Neural progenitor cell (in vitro differentiated cells): ENCODE measurements at regions not wholly inside any gene's neighbourhood (a gene's known extent, or its start where the extent isn't known, plus 50 kb on each side); places are given as distances from the start of the nearest gene placed in this dataset.

Experiments used
- DNase-seq: peaks from one replicate; pipeline ENCODE4 v3.0.0-alpha.2; 2016; ENCODE audit warnings: low spot score
- H2AFZ ChIP-seq: fragments of 200-600 bp; sonication (generic); replicated peaks from 2 replicates; pipeline ENCODE4 v1.6.1; 2016; ENCODE audit warnings: antibody characterized with exemption
- H3F3A ChIP-seq: fragments of 200-600 bp; sonication (generic); 2 replicates; pipeline ENCODE4 v1.6.1; 2016; ENCODE audit warnings: antibody characterized with exemption, low read depth
- H3K27ac ChIP-seq: fragments of 200-600 bp; sonication (generic); 2 replicates; pipeline ENCODE4 v1.5.1; 2016; ENCODE audit warnings: mild to moderate bottlenecking
- H3K27me3 ChIP-seq: fragments of 200-600 bp; sonication (generic); 2 replicates; pipeline ENCODE4 v1.6.1; 2016; ENCODE audit warnings: mild to moderate bottlenecking, moderate library complexity
- H3K36me3 ChIP-seq: fragments of 200-600 bp; sonication (generic); 2 replicates; pipeline ENCODE4 v1.5.1; 2016
- H3K4me1 ChIP-seq: fragments of 200-600 bp; sonication (generic); 2 replicates; pipeline ENCODE4 v1.6.1; 2016; ENCODE audit warnings: mixed run types
- H3K4me2 ChIP-seq: fragments of 200-600 bp; sonication (generic); 2 replicates; pipeline ENCODE4 v1.6.1; 2016
- H3K4me3 ChIP-seq: fragments of 200-600 bp; sonication (generic); 2 replicates; pipeline ENCODE4 v1.5.1; 2016
- H3K79me2 ChIP-seq: fragments of 200-600 bp; sonication (generic); 2 replicates; pipeline ENCODE4 v1.6.1; 2016; ENCODE audit warnings: low read depth
- H3K9ac ChIP-seq: fragments of 200-600 bp; sonication (generic); 2 replicates; pipeline ENCODE4 v1.6.1; 2016
- H3K9me3 ChIP-seq: fragments of 200-600 bp; sonication (generic); 2 replicates; pipeline ENCODE4 v1.5.1; 2016; ENCODE audit warnings: low read depth
- H4K20me1 ChIP-seq: fragments of 200-600 bp; sonication (generic); 2 replicates; pipeline ENCODE4 v1.6.1; 2016; ENCODE audit warnings: low read depth
- H3K27ac Mint-ChIP-seq: 3 replicates; pipeline ENCODE4 v1.8.0; 2021; ENCODE audit warnings: mixed read lengths
- H3K27me3 Mint-ChIP-seq: 2 replicates; pipeline ENCODE4 v1.8.0; 2022; ENCODE audit warnings: low read depth, mild to moderate bottlenecking, inconsistent platforms, moderate library complexity, mixed read lengths; ENCODE audit not compliant: insufficient read depth
- H3K36me3 Mint-ChIP-seq: 3 replicates; pipeline ENCODE4 v1.8.0; 2021; ENCODE audit warnings: mixed read lengths
- H3K4me1 Mint-ChIP-seq: 3 replicates; pipeline ENCODE4 v1.8.0; 2021; ENCODE audit warnings: mixed read lengths
- H3K4me3 Mint-ChIP-seq: 3 replicates; pipeline ENCODE4 v1.8.0; 2021; ENCODE audit warnings: mild to moderate bottlenecking, moderate library complexity, mixed read lengths
- H3K9me3 Mint-ChIP-seq: 3 replicates; pipeline ENCODE4 v1.8.0; 2020; ENCODE audit warnings: mixed read lengths
- EZH2 ChIP-seq: fragments of 200-600 bp; sonication (generic); IDR thresholded peaks from 2 replicates; pipeline ENCODE4 v1.6.1; 2017; ENCODE audit warnings: antibody characterized with exemption, mild to moderate bottlenecking, moderate library complexity
- EZH2phosphoT487 ChIP-seq: fragments of 200-600 bp; sonication (generic); IDR thresholded peaks from 2 replicates; pipeline ENCODE4 v1.6.1; 2017; ENCODE audit warnings: antibody characterized with exemption
- TF ChIP-seq, protein P1 (sequence below): fragments of 200-600 bp; sonication (generic); IDR thresholded peaks from 2 replicates; pipeline ENCODE4 v1.5.1; 2017; ENCODE audit warnings: antibody characterized with exemption, mild to moderate bottlenecking

DNA sequence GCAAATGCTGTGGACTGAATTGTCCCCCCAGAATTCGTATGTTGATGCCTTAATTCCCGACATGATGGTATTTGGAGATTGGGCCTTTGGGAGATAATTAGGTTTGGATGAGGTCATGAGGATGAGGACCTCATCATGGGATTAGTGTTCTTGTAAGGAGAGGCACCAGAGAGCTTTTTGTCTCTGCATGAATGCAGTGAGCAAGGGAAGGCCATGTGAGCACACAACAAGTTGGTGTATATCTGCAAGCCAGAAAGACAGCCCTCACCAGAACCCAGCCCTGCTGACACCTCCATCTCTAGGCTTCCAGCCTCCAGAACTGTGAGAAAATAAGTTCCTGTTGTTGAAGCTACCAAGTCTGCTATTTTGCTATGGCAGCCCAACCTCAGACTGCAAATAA lies 51.9 kb upstream of the SMCO2 start:
- no peak for TF ChIP-seq EZH2phosphoT487
- TF ChIP-seq EZH2: no peak
- TF ChIP-seq, protein P1, sequence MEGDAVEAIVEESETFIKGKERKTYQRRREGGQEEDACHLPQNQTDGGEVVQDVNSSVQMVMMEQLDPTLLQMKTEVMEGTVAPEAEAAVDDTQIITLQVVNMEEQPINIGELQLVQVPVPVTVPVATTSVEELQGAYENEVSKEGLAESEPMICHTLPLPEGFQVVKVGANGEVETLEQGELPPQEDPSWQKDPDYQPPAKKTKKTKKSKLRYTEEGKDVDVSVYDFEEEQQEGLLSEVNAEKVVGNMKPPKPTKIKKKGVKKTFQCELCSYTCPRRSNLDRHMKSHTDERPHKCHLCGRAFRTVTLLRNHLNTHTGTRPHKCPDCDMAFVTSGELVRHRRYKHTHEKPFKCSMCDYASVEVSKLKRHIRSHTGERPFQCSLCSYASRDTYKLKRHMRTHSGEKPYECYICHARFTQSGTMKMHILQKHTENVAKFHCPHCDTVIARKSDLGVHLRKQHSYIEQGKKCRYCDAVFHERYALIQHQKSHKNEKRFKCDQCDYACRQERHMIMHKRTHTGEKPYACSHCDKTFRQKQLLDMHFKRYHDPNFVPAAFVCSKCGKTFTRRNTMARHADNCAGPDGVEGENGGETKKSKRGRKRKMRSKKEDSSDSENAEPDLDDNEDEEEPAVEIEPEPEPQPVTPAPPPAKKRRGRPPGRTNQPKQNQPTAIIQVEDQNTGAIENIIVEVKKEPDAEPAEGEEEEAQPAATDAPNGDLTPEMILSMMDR: no peak
- no peak overlapping the region for H2AFZ ChIP-seq
- H3K36me3 ChIP-seq: peaks cover 7% of the 10 kb centered on the region
- H3K27ac ChIP-seq: no peak overlapping the region
- no peaks in the 10 kb centered on the region for H4K20me1 ChIP-seq
- no peaks in the 10 kb centered on the region for H3K4me1 Mint-ChIP-seq
- H3K27me3 Mint-ChIP-seq: no peaks in the 10 kb centered on the region
- no peaks in the 10 kb centered on the region for H3F3A ChIP-seq
- no peak overlapping the region for H3K4me3 Mint-ChIP-seq
- H3K79me2 ChIP-seq: no peaks in the 10 kb centered on the region
- H3K36me3 Mint-ChIP-seq: no peaks in the 10 kb centered on the region
- no peak overlapping the region for H3K9ac ChIP-seq
- H3K4me2 ChIP-seq: no peak overlapping the region
- H3K4me3 ChIP-seq: no peak overlapping the region
- H3K27me3 ChIP-seq: no peaks in the 10 kb centered on the region
- no peak for DNase-seq
- no peaks in the 10 kb centered on the region for H3K4me1 ChIP-seq
- H3K9me3 ChIP-seq: no peaks in the 10 kb centered on the region
- no peak overlapping the region for H3K27ac Mint-ChIP-seq
- no peaks in the 10 kb centered on the region for H3K9me3 Mint-ChIP-seq

DNA sequence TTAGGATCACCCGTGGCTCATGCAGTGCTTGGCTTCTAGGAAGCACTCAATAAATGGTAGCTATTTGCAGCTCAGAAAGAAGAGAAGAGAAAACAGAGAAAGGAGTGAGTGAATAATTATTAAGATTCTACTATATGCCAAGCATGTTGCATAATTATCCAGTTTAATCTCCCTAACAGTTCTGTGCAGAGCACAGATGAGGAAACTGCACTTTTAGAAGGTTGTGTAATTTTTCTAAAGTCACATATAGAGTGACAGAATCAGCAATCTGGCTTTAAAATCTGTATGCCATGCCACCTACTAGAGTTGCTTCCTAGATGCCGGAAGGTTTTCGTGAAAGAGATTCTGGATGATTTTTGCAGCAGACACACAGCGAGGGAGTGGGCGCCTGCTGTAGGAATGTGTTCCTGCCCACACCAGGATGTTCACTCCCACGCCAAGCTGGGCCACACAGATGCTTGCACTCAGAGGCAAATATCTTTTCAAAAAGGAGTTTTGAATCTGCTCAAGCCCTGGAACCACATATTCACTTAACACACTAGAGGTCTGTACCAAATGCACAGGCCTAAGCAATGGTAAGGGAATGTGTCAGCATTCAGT lies 50.2 kb upstream of the SMCO2 start:
- H3K27ac ChIP-seq: no peak overlapping the region
- no peak overlapping the region for H3K27ac Mint-ChIP-seq
- H3K4me1 Mint-ChIP-seq: no peaks in the 10 kb centered on the region
- no peak overlapping the region for H3K9ac ChIP-seq
- no peak for TF ChIP-seq EZH2
- TF ChIP-seq, protein P1: no peak
- no peak for TF ChIP-seq EZH2phosphoT487
- H3K4me3 ChIP-seq: no peak overlapping the region
- no peaks in the 10 kb centered on the region for H3K36me3 ChIP-seq
- no peak overlapping the region for H3K4me2 ChIP-seq
- DNase-seq: no peak
- H3K27me3 ChIP-seq: no peaks in the 10 kb centered on the region
- H2AFZ ChIP-seq: no peak overlapping the region
- no peaks in the 10 kb centered on the region for H3K79me2 ChIP-seq
- no peaks in the 10 kb centered on the region for H3K27me3 Mint-ChIP-seq
- H3K4me3 Mint-ChIP-seq: no peak overlapping the region
- no peaks in the 10 kb centered on the region for H3K9me3 Mint-ChIP-seq
- H3K36me3 Mint-ChIP-seq: no peaks in the 10 kb centered on the region
- H3K9me3 ChIP-seq: no peaks in the 10 kb centered on the region
- no peaks in the 10 kb centered on the region for H4K20me1 ChIP-seq
- no peaks in the 10 kb centered on the region for H3F3A ChIP-seq
- no peaks in the 10 kb centered on the region for H3K4me1 ChIP-seq
